Neural cell (in vitro differentiated cells): ENCODE measurements at regions not wholly inside any gene's neighbourhood (a gene's known extent, or its start where the extent isn't known, plus 50 kb on each side); places are given as distances from the start of the nearest gene placed in this dataset.

Experiments
- H2AFZ ChIP-seq: fragments of 200-600, 300-800 bp; sonication (generic), shearing (Covaris generic); 2 replicates; pipeline ENCODE4 v1.6.0; 2014; ENCODE audit warnings: low read depth, mild to moderate bottlenecking, antibody characterized with exemption, low read length, moderate library complexity
- H3F3A ChIP-seq: fragments of 200-600 bp; shearing (Covaris generic); 2 replicates; pipeline ENCODE4 v1.6.1; 2016; ENCODE audit warnings: mild to moderate bottlenecking, moderate library complexity, mixed read lengths, antibody characterized with exemption, low read length; ENCODE audit not compliant: insufficient read depth, poor library complexity, severe bottlenecking
- H3K27ac ChIP-seq: fragments of 200-600, 300-800 bp; sonication (generic), shearing (Covaris generic); 2 replicates; pipeline ENCODE4 v1.5.1; 2014; ENCODE audit warnings: mild to moderate bottlenecking, low read length, moderate library complexity
- H3K27me3 ChIP-seq: fragments of 300-800, 200-600 bp; sonication (generic), shearing (Covaris generic); 2 replicates; pipeline ENCODE4 v1.6.0; 2014; ENCODE audit warnings: mild to moderate bottlenecking, low read depth, low read length, moderate library complexity; ENCODE audit not compliant: insufficient read depth
- H3K36me3 ChIP-seq: fragments of 300-800, 200-600 bp; sonication (generic), shearing (Covaris generic); 2 replicates; pipeline ENCODE4 v1.5.1; 2014; ENCODE audit warnings: mild to moderate bottlenecking, antibody characterized with exemption, low read length, moderate library complexity; ENCODE audit not compliant: insufficient read depth
- H3K4me2 ChIP-seq: fragments of 300-800, 200-600 bp; sonication (generic), shearing (Covaris generic); 2 replicates; pipeline ENCODE4 v1.6.0; 2014; ENCODE audit warnings: mild to moderate bottlenecking, low read length
- H3K4me3 ChIP-seq: fragments of 300-800, 200-600 bp; sonication (generic), shearing (Covaris generic); 2 replicates; pipeline ENCODE4 v1.5.1; 2014; ENCODE audit warnings: mild to moderate bottlenecking, low read length, moderate library complexity
- H3K79me2 ChIP-seq: fragments of 200-600 bp; shearing (Covaris generic); replicated peaks from 2 replicates; pipeline ENCODE4 v1.6.0; 2014; ENCODE audit warnings: mild to moderate bottlenecking, low read length, moderate library complexity; ENCODE audit not compliant: insufficient read depth
- H3K9ac ChIP-seq: fragments of 300-800, 200-600 bp; sonication (generic), shearing (Covaris generic); 2 replicates; pipeline ENCODE4 v1.6.1; 2016; ENCODE audit warnings: mild to moderate bottlenecking, low read length, mixed read lengths
- H3K9me2 ChIP-seq: fragments of 200-600 bp; shearing (Covaris generic); 2 replicates; pipeline ENCODE4 v1.6.1; 2016; ENCODE audit warnings: mild to moderate bottlenecking, low read length, mixed read lengths; ENCODE audit not compliant: insufficient read depth
- H3K9me3 ChIP-seq: fragments of 200-600, 300-800 bp; sonication (generic), shearing (Covaris generic); 2 replicates; pipeline ENCODE4 v1.6.1; 2016; ENCODE audit warnings: mild to moderate bottlenecking, mixed run types, low read length, moderate library complexity, mixed read lengths
- H4K20me1 ChIP-seq: fragments of 200-600 bp; shearing (Covaris generic); 2 replicates; pipeline ENCODE4 v1.6.1; 2016; ENCODE audit warnings: mild to moderate bottlenecking, mixed run types; ENCODE audit not compliant: insufficient read depth
- CTCF ChIP-seq: fragments of 450-650 bp; IDR thresholded peaks from 2 replicates; pipeline ENCODE4 v1.5.1; 2014; ENCODE audit warnings: antibody characterized with exemption, mild to moderate bottlenecking, moderate library complexity; ENCODE audit not compliant: poor library complexity, severe bottlenecking
- EP300 ChIP-seq: fragments of 450-650 bp; conservative IDR thresholded peaks from 2 replicates; pipeline ENCODE4 v1.6.1; 2014; ENCODE audit warnings: antibody characterized with exemption, mild to moderate bottlenecking, moderate library complexity; ENCODE audit not compliant: poor library complexity, severe bottlenecking
- EZH2 ChIP-seq: fragments of 200-600, 300-800 bp; shearing (Covaris generic), sonication (generic); IDR thresholded peaks from 2 replicates; pipeline ENCODE4 v1.6.1; 2014; ENCODE audit warnings: antibody characterized with exemption, low read length, borderline replicate concordance, mild to moderate bottlenecking; ENCODE audit not compliant: insufficient read depth, poor library complexity, severe bottlenecking
- MXI1 ChIP-seq: fragments of 450-650 bp; conservative IDR thresholded peaks from 2 replicates; pipeline ENCODE4 v1.6.1; 2014; ENCODE audit warnings: antibody characterized with exemption, mild to moderate bottlenecking; ENCODE audit not compliant: poor library complexity, severe bottlenecking
- POLR2AphosphoS5 ChIP-seq: IDR thresholded peaks from 2 replicates; pipeline ENCODE4 v1.6.1; 2012
- RAD21 ChIP-seq: fragments of 450-650 bp; conservative IDR thresholded peaks from 2 replicates; pipeline ENCODE4 v1.6.1; 2014; ENCODE audit warnings: antibody characterized with exemption, mild to moderate bottlenecking, moderate library complexity
- REST ChIP-seq: IDR thresholded peaks from 2 replicates; pipeline ENCODE4 v1.6.1; 2012; ENCODE audit warnings: borderline replicate concordance
- SMC3 ChIP-seq: fragments of 450-650 bp; conservative IDR thresholded peaks from 2 replicates; pipeline ENCODE4 v1.6.1; 2014; ENCODE audit warnings: antibody characterized with exemption, mild to moderate bottlenecking, moderate library complexity; ENCODE audit not compliant: poor library complexity
- TAF1 ChIP-seq: IDR thresholded peaks from 2 replicates; pipeline ENCODE4 v1.6.1; 2012; ENCODE audit warnings: low read depth

DNA sequence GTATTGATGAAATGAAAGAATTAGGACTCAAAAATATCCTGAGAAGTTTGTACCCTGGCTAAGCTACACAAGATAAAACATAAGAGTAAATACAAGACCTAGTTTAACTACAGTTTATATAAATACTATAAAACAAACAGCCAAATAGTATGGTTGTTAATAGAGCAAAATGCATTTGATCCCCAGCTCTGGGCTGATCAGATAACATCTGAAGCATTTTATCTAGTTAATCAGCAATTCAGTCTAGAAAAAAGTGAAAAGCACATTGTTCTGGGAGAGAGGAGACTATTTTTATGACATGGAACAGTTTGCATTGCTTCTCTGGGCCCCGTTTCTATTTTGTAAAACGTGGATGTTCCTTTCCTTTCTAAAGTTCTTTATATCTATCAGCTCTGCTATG is 139.6 kb upstream of the RORB start:
- Histone ChIP-seq H2AFZ (no peak overlapping the region), H3K79me2 (no peaks in the 10 kb centered on the region), H3K4me2 (no peak overlapping the region), H3K27me3 (no peaks in the 10 kb centered on the region), H3K9me3 (no peaks in the 10 kb centered on the region), H3K9ac (no peak overlapping the region), H3K36me3 (no peaks in the 10 kb centered on the region), H3F3A (no peaks in the 10 kb centered on the region), H4K20me1 (no peaks in the 10 kb centered on the region), H3K9me2 (no peaks in the 10 kb centered on the region), H3K27ac (no peak overlapping the region), H3K4me3 (no peak overlapping the region)
- TF ChIP-seq MXI1 = no peak

- H3K9me2 ChIP-seq = no peaks in the 10 kb centered on the region
- H2AFZ ChIP-seq = no peak overlapping the region
- H3K79me2 ChIP-seq = no peaks in the 10 kb centered on the region
- TF ChIP-seq EP300 (no peak), TAF1 (no peak), POLR2AphosphoS5 (no peak), EZH2 (no peak), REST (no peak), CTCF (no peak), RAD21 (no peak), MXI1 (no peak), SMC3 (no peak)
- H3K9ac ChIP-seq = no peak overlapping the region
- H3K27ac ChIP-seq = no peak overlapping the region
- H3F3A ChIP-seq = no peaks in the 10 kb centered on the region
- no peak overlapping the region for H3K4me3 ChIP-seq
- no peaks in the 10 kb centered on the region for H3K36me3 ChIP-seq
- no peaks in the 10 kb centered on the region for H3K27me3 ChIP-seq
- no peak overlapping the region for H3K4me2 ChIP-seq
- no peaks in the 10 kb centered on the region for H4K20me1 ChIP-seq
- H3K9me3 ChIP-seq = no peaks in the 10 kb centered on the region
Measured at GRCh38 chr9:74358959-74359358, 138.2 kb upstream of the RORB start.

DNA sequence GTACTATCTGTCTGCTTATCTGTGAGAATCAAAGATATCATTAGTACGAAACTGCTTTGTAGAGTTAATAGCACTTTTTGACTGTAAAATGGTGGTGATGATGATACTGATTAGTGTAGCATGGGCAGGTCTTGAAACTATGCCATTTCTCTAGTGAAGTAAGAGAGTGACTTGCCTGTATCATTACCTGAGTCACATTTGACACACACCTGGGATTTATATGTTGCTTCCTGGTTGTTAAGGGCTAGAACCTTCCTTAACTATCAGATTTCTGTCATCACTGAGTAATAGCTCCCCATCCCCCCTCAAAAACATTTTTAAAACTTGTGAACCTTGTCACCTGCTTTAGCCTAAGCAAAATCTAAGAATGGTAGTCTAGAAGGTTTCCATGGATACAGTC is 135.6 kb upstream of the RORB start:
- H3K4me3 ChIP-seq = no peak overlapping the region
- no peak overlapping the region for H2AFZ ChIP-seq
- H3K9ac ChIP-seq = no peak overlapping the region
- H3K4me2 ChIP-seq = no peak overlapping the region
- H3F3A ChIP-seq = no peaks in the 10 kb centered on the region
- no peaks in the 10 kb centered on the region for H3K9me3 ChIP-seq
- no peaks in the 10 kb centered on the region for H4K20me1 ChIP-seq
- TF ChIP-seq SMC3 = no peak
- TF ChIP-seq EP300 = no peak
- no peak for TF ChIP-seq EZH2
- no peak for TF ChIP-seq CTCF
- no peak for TF ChIP-seq REST
- no peak for TF ChIP-seq MXI1
- no peak for TF ChIP-seq TAF1
- no peak for TF ChIP-seq RAD21
- no peak for TF ChIP-seq POLR2AphosphoS5
- no peaks in the 10 kb centered on the region for H3K36me3 ChIP-seq
- H3K27ac ChIP-seq = no peak overlapping the region
- no peaks in the 10 kb centered on the region for H3K27me3 ChIP-seq
- H3K79me2 ChIP-seq = no peaks in the 10 kb centered on the region
- H3K9me2 ChIP-seq = no peaks in the 10 kb centered on the region
